ENCODE measurements at regions not wholly inside any gene's neighbourhood (a gene's known extent, or its start where the extent isn't known, plus 50 kb on each side); places are given as distances from the start of the nearest gene placed in this dataset.

- TF ChIP-seq, protein P1, sequence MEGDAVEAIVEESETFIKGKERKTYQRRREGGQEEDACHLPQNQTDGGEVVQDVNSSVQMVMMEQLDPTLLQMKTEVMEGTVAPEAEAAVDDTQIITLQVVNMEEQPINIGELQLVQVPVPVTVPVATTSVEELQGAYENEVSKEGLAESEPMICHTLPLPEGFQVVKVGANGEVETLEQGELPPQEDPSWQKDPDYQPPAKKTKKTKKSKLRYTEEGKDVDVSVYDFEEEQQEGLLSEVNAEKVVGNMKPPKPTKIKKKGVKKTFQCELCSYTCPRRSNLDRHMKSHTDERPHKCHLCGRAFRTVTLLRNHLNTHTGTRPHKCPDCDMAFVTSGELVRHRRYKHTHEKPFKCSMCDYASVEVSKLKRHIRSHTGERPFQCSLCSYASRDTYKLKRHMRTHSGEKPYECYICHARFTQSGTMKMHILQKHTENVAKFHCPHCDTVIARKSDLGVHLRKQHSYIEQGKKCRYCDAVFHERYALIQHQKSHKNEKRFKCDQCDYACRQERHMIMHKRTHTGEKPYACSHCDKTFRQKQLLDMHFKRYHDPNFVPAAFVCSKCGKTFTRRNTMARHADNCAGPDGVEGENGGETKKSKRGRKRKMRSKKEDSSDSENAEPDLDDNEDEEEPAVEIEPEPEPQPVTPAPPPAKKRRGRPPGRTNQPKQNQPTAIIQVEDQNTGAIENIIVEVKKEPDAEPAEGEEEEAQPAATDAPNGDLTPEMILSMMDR (IDR thresholded peaks at IDR 0.05; ENCODE audit: low read depth, low read length, missing control alignments), result no peak
- in situ Hi-C loops (cut with HindIII; ENCODE audit: low pct_ligation_motif_present, low sequenced_read_pairs), result no loop called here
- no peak overlapping the region for H3K4me3 ChIP-seq (ENCODE audit: low read depth, low read length)
- no peak overlapping the region for H3K27ac ChIP-seq
- no peaks in the 10 kb centered on the region for H3K36me3 ChIP-seq (replicated peaks)
- H3K27me3 ChIP-seq (replicated peaks), result no peaks in the 10 kb centered on the region
- DNase-seq, result no peak
Observed at GRCh38 chr6:118401325-118401975, 146.6 kb upstream of the PLN start.

- in situ Hi-C loops (cut with HindIII; ENCODE audit: low pct_ligation_motif_present, low sequenced_read_pairs), result no loop called here
- no peak overlapping the region for H3K27ac ChIP-seq
- TF ChIP-seq, protein P1 (IDR thresholded peaks at IDR 0.05; ENCODE audit: low read depth, low read length, missing control alignments), result no peak
- DNase-seq, result no peak
- H3K4me3 ChIP-seq (ENCODE audit: low read depth, low read length), result no peak overlapping the region
- H3K27me3 ChIP-seq (replicated peaks), result no peaks in the 10 kb centered on the region
- no peaks in the 10 kb centered on the region for H3K36me3 ChIP-seq (replicated peaks)
Observed at GRCh38 chr6:118403036-118403435, 145.1 kb upstream of the PLN start.

DNA sequence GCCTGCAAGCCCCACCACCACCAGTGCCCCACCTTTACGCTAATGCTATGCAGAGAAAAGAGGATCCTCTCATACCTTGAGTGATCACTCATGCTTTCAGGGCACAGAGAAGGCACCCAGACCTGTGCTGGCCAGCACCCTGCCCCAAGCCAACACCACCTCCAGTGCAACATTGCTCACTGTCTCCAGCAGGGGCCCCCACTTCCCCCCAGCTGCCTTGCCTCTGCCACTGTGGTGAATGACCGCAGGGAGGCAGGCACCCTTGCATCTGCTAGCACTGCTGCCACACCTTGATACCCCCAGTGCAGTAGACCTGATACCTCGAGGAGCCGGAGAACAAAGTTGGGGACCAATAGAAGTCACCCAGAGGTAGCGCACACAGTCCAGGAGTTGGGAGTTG is 139.2 kb upstream of the PLN start:
- H3K27ac ChIP-seq, result no peak overlapping the region
- H3K4me3 ChIP-seq (ENCODE audit: low read depth, low read length), result no peak overlapping the region
- no peaks in the 10 kb centered on the region for H3K27me3 ChIP-seq (replicated peaks)
- H3K36me3 ChIP-seq (replicated peaks), result no peaks in the 10 kb centered on the region
- TF ChIP-seq, protein P1 (IDR thresholded peaks at IDR 0.05; ENCODE audit: low read depth, low read length, missing control alignments), result peak; percentile 11
- DNase-seq, result no peak
- in situ Hi-C loops (cut with HindIII; ENCODE audit: low pct_ligation_motif_present, low sequenced_read_pairs), result no loop called here

GRCh38 chr6:118410001-118410400 is 138.1 kb upstream of the PLN start:
- in situ Hi-C loops (cut with HindIII; ENCODE audit: low pct_ligation_motif_present, low sequenced_read_pairs), result no loop called here
- TF ChIP-seq, protein P1 (IDR thresholded peaks at IDR 0.05; ENCODE audit: low read depth, low read length, missing control alignments), result no peak
- Histone ChIP-seq H3K27ac (no peak overlapping the region), H3K4me3 (ENCODE audit: low read depth, low read length) (no peak overlapping the region), H3K27me3 (replicated peaks) (no peaks in the 10 kb centered on the region), H3K36me3 (replicated peaks) (no peaks in the 10 kb centered on the region)
- no peak for DNase-seq

All from brain microvascular endothelial cell (primary cell).